ENCODE measurements at regions not wholly inside any gene's neighbourhood (a gene's known extent, or its start where the extent isn't known, plus 50 kb on each side); places are given as distances from the start of the nearest gene placed in this dataset.

- TF ChIP-seq POLR2A (IDR thresholded peaks at IDR 0.05) (no peak), CTCF (IDR thresholded peaks at IDR 0.05) (no peak)
Observed at GRCh38 chr2:226300196-226300886, 499.3 kb downstream of the IRS1 start.

Measured in testis (tissue), 2 donors.